Trophoblast cell (in vitro differentiated cells and primary cell): ENCODE measurements at regions not wholly inside any gene's neighbourhood (a gene's known extent, or its start where the extent isn't known, plus 50 kb on each side); places are given as distances from the start of the nearest gene placed in this dataset.

Source experiments
- DNase-seq, 2 donors: peaks; one replicate each; pipeline ENCODE4 v3.0.0-alpha.2; 2016
- H2AFZ ChIP-seq: 2 replicates; pipeline ENCODE4 v1.6.1; 2013; ENCODE audit warnings: low read length, moderate library complexity, mild to moderate bottlenecking; ENCODE audit not compliant: insufficient read depth, poor library complexity
- H2AK5ac ChIP-seq: 2 replicates; pipeline ENCODE4 v1.6.1; 2013; ENCODE audit warnings: mild to moderate bottlenecking, low read length
- H2BK120ac ChIP-seq: 2 replicates; pipeline ENCODE4 v1.6.1; 2013; ENCODE audit warnings: low read length, mild to moderate bottlenecking, moderate library complexity; ENCODE audit not compliant: insufficient read depth, poor library complexity
- H2BK12ac ChIP-seq: 2 replicates; pipeline ENCODE4 v1.6.1; 2013; ENCODE audit warnings: mild to moderate bottlenecking, low read length, moderate library complexity
- H2BK5ac ChIP-seq: 2 replicates; pipeline ENCODE4 v1.6.1; 2013; ENCODE audit warnings: low read length, low read depth, moderate library complexity, mild to moderate bottlenecking; ENCODE audit not compliant: poor library complexity
- H3K14ac ChIP-seq: 2 replicates; pipeline ENCODE4 v1.6.1; 2013; ENCODE audit warnings: mild to moderate bottlenecking, low read length
- H3K18ac ChIP-seq: 2 replicates; pipeline ENCODE4 v1.6.1; 2013; ENCODE audit warnings: mild to moderate bottlenecking, low read length
- H3K23ac ChIP-seq: 2 replicates; pipeline ENCODE4 v1.6.1; 2013; ENCODE audit warnings: low read length
- H3K27ac ChIP-seq: 2 replicates; pipeline ENCODE4 v1.5.1; 2013; ENCODE audit warnings: low read depth, mild to moderate bottlenecking, inconsistent platforms, low read length, moderate library complexity
- H3K27me3 ChIP-seq: 2 replicates; pipeline ENCODE4 v1.6.1; 2013; ENCODE audit warnings: inconsistent platforms, mild to moderate bottlenecking, low read length, moderate library complexity; ENCODE audit not compliant: insufficient read depth
- H3K36me3 ChIP-seq, 2 experiments: 1 replicate in 1 of 2; 2 replicates in 1 of 2; pipeline ENCODE4 v1.6.1; 2013; ENCODE audit warnings: low read length in 2 of 2, mild to moderate bottlenecking in 2 of 2, moderate library complexity in 1 of 2; ENCODE audit not compliant: insufficient read depth in 2 of 2, control insufficient read depth in 1 of 2
- H3K4ac ChIP-seq: 2 replicates; pipeline ENCODE4 v1.6.1; 2013; ENCODE audit warnings: low read depth, mild to moderate bottlenecking, low read length, moderate library complexity
- H3K4me1 ChIP-seq, 2 experiments: 1 replicate in 1 of 2; 2 replicates in 1 of 2; pipeline ENCODE4 v1.6.1; 2013; ENCODE audit warnings: low read length in 2 of 2, mild to moderate bottlenecking in 2 of 2, moderate library complexity in 1 of 2; ENCODE audit not compliant: insufficient read depth in 2 of 2, control insufficient read depth in 1 of 2
- H3K4me2 ChIP-seq: 2 replicates; pipeline ENCODE4 v1.6.1; 2013; ENCODE audit warnings: inconsistent platforms, mild to moderate bottlenecking, low read length, moderate library complexity
- H3K4me3 ChIP-seq: 2 replicates; pipeline ENCODE4 v1.5.1; 2013; ENCODE audit warnings: mild to moderate bottlenecking, low read depth, low read length, inconsistent platforms
- H3K79me1 ChIP-seq: one replicate; pipeline ENCODE4 v1.6.1; 2013; ENCODE audit warnings: low read length
- H3K79me2 ChIP-seq: 2 replicates; pipeline ENCODE4 v1.6.1; 2013; ENCODE audit warnings: low read length, mild to moderate bottlenecking; ENCODE audit not compliant: control insufficient read depth, insufficient read depth, poor library complexity
- H3K9ac ChIP-seq: 2 replicates; pipeline ENCODE4 v1.6.1; 2013; ENCODE audit warnings: mild to moderate bottlenecking, low read length
- H3K9me3 ChIP-seq: 2 replicates; pipeline ENCODE4 v1.6.1; 2013; ENCODE audit warnings: low read depth, mild to moderate bottlenecking, control low read depth, inconsistent platforms, low read length; ENCODE audit not compliant: insufficient read depth
- H4K12ac ChIP-seq: 2 replicates; pipeline ENCODE4 v1.6.1; 2013; ENCODE audit warnings: low read depth, mild to moderate bottlenecking, low read length, moderate library complexity
- H4K8ac ChIP-seq: 2 replicates; pipeline ENCODE4 v1.6.1; 2013; ENCODE audit warnings: low read depth, mild to moderate bottlenecking, low read length, moderate library complexity
- H4K91ac ChIP-seq: one replicate; pipeline ENCODE4 v1.6.1; 2013; ENCODE audit warnings: low read depth, mild to moderate bottlenecking, low read length, moderate library complexity
- WGBS: extraction: QIAGEN DNeasy Blood & Tissue Kit; methylation state at CpG from one replicate; pipeline ENCODE4 v1.1.7; 2013; ENCODE audit warnings: missing lambda C conversion rate; ENCODE audit not compliant: insufficient read length, insufficient coverage; ENCODE audit errors: extremely low coverage; 5-methylcytosine and 5-hydroxymethylcytosine counted together

- no peak overlapping the region for H3K14ac ChIP-seq
- H4K8ac ChIP-seq, result no peak overlapping the region
- H3K23ac ChIP-seq, result no peak overlapping the region
- H3K18ac ChIP-seq, result no peak overlapping the region
- no peak overlapping the region for H2BK5ac ChIP-seq
- H3K36me3 ChIP-seq, result no peaks in the 10 kb centered on the region
- peaks cover 2% of the 10 kb centered on the region for H3K9me3 ChIP-seq
- DNase-seq, result no peak
- H2AFZ ChIP-seq, result no peak overlapping the region
- H3K9ac ChIP-seq, result no peak overlapping the region
- H3K4me1 ChIP-seq, result no peaks in the 10 kb centered on the region
- H2AK5ac ChIP-seq, result no peak overlapping the region
- H3K79me2 ChIP-seq, result no peaks in the 10 kb centered on the region
- H3K4me2 ChIP-seq, result no peak overlapping the region
- no peak overlapping the region for H2BK12ac ChIP-seq
- no peak overlapping the region for H4K12ac ChIP-seq
- no peak overlapping the region for H3K27ac ChIP-seq
- WGBS, result no CpG with 5 or more reads among the region's 2 CpGs
- no peak overlapping the region for H2BK120ac ChIP-seq
- H3K79me1 ChIP-seq, result no peaks in the 10 kb centered on the region
- no peaks in the 10 kb centered on the region for H3K27me3 ChIP-seq
- no peak overlapping the region for H3K4ac ChIP-seq
- no peak overlapping the region for H4K91ac ChIP-seq
- no peak overlapping the region for H3K4me3 ChIP-seq
Measured at GRCh38 chr2:106685180-106685897, 198.2 kb downstream of the CD8B2 start.

GRCh38 chr2:106686814-106687213, 199.2 kb downstream of the ST6GAL2 start:
- WGBS, result no CpG with 5 or more reads among the region's 1 CpG
- H2BK12ac ChIP-seq, result no peak overlapping the region
- no peak overlapping the region for H2AK5ac ChIP-seq
- no peak for DNase-seq
- no peak overlapping the region for H4K8ac ChIP-seq
- H3K4me1 ChIP-seq, result no peaks in the 10 kb centered on the region
- H2BK120ac ChIP-seq, result no peak overlapping the region
- no peak overlapping the region for H3K23ac ChIP-seq
- H3K9me3 ChIP-seq, result peaks cover 2% of the 10 kb centered on the region
- no peak overlapping the region for H3K4ac ChIP-seq
- no peak overlapping the region for H4K91ac ChIP-seq
- no peaks in the 10 kb centered on the region for H3K79me1 ChIP-seq
- no peak overlapping the region for H2BK5ac ChIP-seq
- H3K14ac ChIP-seq, result no peak overlapping the region
- no peak overlapping the region for H3K27ac ChIP-seq
- no peak overlapping the region for H3K18ac ChIP-seq
- H3K36me3 ChIP-seq, result no peaks in the 10 kb centered on the region
- H3K27me3 ChIP-seq, result no peaks in the 10 kb centered on the region
- no peak overlapping the region for H3K4me3 ChIP-seq
- no peaks in the 10 kb centered on the region for H3K79me2 ChIP-seq
- H3K4me2 ChIP-seq, result no peak overlapping the region
- no peak overlapping the region for H3K9ac ChIP-seq
- H4K12ac ChIP-seq, result no peak overlapping the region
- H2AFZ ChIP-seq, result no peak overlapping the region

- no peak overlapping the region for H4K91ac ChIP-seq
- no peak overlapping the region for H2AK5ac ChIP-seq
- no peak overlapping the region for H4K12ac ChIP-seq
- H3K9me3 ChIP-seq, result no peaks in the 10 kb centered on the region
- H3K18ac ChIP-seq, result no peak overlapping the region
- no peak overlapping the region for H3K14ac ChIP-seq
- H3K4ac ChIP-seq, result no peak overlapping the region
- H3K9ac ChIP-seq, result no peak overlapping the region
- no peak overlapping the region for H3K4me2 ChIP-seq
- no peaks in the 10 kb centered on the region for H3K36me3 ChIP-seq
- H2AFZ ChIP-seq, result no peak overlapping the region
- H2BK5ac ChIP-seq, result no peak overlapping the region
- no peaks in the 10 kb centered on the region for H3K79me1 ChIP-seq
- H4K8ac ChIP-seq, result no peak overlapping the region
- no peak for DNase-seq
- H3K4me1 ChIP-seq, result no peaks in the 10 kb centered on the region
- no CpG with 5 or more reads among the region's 4 CpGs for WGBS
- H2BK120ac ChIP-seq, result no peak overlapping the region
- H3K79me2 ChIP-seq, result no peaks in the 10 kb centered on the region
- H3K27ac ChIP-seq, result no peak overlapping the region
- no peak overlapping the region for H3K4me3 ChIP-seq
- H2BK12ac ChIP-seq, result no peak overlapping the region
- no peaks in the 10 kb centered on the region for H3K27me3 ChIP-seq
- no peak overlapping the region for H3K23ac ChIP-seq
Measured at GRCh38 chr2:106694964-106695470, 190.9 kb downstream of the ST6GAL2 start.

- no peak overlapping the region for H3K4ac ChIP-seq
- no peak overlapping the region for H4K8ac ChIP-seq
- no peak overlapping the region for H3K27ac ChIP-seq
- no peak overlapping the region for H3K4me2 ChIP-seq
- no peak overlapping the region for H3K18ac ChIP-seq
- no peak for DNase-seq
- no peaks in the 10 kb centered on the region for H3K27me3 ChIP-seq
- no peak overlapping the region for H3K4me3 ChIP-seq
- H2AFZ ChIP-seq, result no peak overlapping the region
- no CpG with 5 or more reads among the region's 5 CpGs for WGBS
- no peak overlapping the region for H2BK5ac ChIP-seq
- H3K4me1 ChIP-seq, result no peaks in the 10 kb centered on the region
- no peak overlapping the region for H3K14ac ChIP-seq
- H3K23ac ChIP-seq, result no peak overlapping the region
- H2AK5ac ChIP-seq, result no peak overlapping the region
- no peak overlapping the region for H2BK120ac ChIP-seq
- no peak overlapping the region for H4K12ac ChIP-seq
- H3K9me3 ChIP-seq, result no peaks in the 10 kb centered on the region
- H2BK12ac ChIP-seq, result no peak overlapping the region
- no peaks in the 10 kb centered on the region for H3K79me2 ChIP-seq
- no peak overlapping the region for H4K91ac ChIP-seq
- H3K36me3 ChIP-seq, result no peaks in the 10 kb centered on the region
- no peak overlapping the region for H3K9ac ChIP-seq
- H3K79me1 ChIP-seq, result no peaks in the 10 kb centered on the region
Measured at GRCh38 chr2:106695919-106696318, 190.0 kb downstream of the ST6GAL2 start.
